ENCODE measurements at regions not wholly inside any gene's neighbourhood (a gene's known extent, or its start where the extent isn't known, plus 50 kb on each side); places are given as distances from the start of the nearest gene placed in this dataset.
"Not testable (repeated sequence)": the region's sequence is repeated elsewhere in the genome, so short reads cannot be mapped to it uniquely, and the experiment has no call there.

DNA sequence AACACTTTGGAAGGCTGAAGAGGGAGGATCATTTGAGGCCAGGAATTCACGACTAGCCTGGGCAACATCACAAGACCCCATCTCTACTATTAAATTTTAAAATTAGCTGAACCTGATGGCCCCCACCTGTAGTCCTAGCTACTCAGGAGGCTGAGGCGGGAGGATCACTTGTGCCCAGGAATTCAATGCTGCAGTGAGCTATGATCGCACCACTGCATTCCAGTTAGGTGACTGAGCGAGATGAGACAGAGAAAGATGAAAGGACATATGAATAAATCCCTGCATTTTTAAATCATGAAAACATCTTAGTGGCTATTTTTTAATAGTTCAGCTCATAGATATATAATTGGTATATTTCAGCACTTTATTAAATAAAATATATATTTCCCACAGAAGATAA, 93.8 kb downstream of the GPR63 start:
- no peak for DNase-seq

DNA sequence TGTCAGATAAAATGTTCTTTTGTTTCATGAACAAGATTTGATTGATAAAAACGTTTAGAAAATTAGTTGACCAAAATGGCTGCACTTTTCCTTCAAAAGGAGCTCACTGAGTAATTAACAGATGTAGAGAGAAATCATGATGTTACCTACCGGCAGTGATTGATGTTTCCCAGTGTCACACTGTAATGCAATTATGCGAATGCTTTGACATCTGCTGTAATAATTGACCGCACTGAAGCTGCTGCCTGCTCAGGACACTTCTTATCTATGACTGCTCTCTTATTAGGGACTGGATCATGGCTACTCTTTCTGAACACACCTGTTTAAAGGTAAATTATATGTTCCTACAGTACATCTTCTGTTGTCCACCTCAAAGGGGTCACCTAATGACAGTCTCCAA, 94.6 kb downstream of the GPR63 start:
- no peak for DNase-seq

DNA sequence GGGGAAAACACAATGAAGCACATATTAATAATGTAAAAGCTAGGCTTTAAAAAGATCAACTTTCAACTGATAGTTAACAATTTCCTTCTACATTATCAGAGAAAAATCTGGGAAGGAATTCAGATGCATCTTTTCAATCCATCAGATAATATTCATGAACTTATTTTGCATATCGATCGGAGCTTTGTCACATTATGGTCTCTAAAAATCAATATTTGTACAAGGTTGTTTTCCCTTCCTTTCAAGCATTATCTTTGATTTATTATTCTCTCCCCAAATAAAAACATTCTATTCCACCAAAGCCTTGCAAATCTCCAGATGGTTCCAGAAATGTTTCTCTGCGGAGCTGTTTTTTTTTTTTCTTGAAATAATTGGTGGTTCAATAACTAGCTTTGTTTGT, 101.9 kb downstream of the GPR63 start:
- DNase-seq, result no peak

DNA sequence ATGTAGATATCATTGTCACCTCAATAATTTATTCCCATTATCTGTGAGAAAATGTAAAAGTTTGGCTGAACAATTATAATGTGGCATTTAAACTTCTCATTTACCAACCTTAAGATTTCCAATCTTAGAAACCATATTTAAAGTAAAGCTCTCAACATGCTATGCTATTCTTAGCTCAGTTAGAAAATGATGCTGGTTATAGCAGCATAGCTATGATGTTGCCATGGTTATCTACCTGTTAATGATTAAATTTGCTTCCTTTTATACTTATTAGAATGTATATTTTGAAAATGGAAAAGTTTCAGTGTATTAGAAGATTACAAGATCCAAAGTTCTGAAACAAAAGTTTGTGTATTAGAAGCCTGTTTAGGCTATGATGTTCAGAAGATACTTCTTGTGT, 110.1 kb downstream of the GPR63 start:
- no peak for DNase-seq

DNA sequence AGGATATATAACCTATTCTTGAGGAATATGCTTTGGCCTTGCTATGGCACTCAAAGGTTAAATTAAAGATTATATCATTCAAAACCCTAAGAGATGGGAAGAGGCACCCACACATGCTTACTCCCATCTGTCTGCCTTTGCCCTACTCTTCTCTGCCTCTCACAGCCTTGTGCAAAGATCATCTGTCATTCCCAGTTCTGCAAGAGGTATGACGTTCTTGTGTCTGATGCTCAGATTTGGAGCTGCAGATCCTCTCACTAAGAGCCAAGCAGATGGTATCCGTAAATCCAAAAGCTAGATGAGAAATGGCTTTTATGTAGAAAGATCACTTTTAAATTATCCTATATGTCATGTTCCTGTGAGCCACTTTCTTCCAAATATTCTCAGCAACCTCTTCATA, 112.0 kb downstream of the GPR63 start:
- no peak for DNase-seq

DNA sequence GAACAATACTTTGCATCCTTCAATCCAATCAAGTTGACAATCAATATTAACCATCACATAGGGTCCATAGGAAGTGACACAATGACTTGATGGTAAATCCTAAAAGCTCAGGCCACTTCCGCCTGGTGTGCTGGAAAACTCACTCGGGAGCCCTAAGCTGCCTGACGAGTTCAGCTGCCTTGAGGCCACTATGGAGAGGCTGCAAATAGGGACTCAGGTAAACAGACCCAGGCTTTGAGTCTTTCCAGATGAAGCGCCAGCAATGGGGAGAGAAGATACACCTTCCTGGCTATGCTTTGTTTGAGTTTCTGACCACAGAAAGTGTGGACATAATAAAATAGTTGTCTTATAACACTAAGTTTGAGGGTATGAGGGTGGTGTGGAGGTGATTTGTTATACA, 112.6 kb downstream of the GPR63 start:
- no peak for DNase-seq

DNA sequence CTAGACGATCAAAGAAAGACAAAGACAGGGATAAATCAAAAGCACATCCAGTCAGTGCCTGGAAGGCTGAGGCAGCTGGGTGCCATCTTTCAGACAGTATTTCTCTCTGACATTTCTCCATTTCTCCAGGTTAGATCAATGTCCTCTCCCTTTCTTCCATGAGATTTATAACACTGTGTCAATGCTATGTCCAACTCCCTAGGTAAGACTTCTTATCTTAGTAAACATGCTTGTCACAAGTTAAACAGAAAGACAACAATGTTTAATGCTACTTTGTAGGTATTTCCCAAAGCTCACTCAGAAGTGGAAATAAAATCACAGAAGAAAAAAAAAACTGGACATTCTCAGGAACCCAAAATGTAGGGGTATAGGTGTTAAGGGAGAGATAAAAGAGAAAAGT, 113.9 kb downstream of the GPR63 start:
- DNase-seq, result no peak

DNA sequence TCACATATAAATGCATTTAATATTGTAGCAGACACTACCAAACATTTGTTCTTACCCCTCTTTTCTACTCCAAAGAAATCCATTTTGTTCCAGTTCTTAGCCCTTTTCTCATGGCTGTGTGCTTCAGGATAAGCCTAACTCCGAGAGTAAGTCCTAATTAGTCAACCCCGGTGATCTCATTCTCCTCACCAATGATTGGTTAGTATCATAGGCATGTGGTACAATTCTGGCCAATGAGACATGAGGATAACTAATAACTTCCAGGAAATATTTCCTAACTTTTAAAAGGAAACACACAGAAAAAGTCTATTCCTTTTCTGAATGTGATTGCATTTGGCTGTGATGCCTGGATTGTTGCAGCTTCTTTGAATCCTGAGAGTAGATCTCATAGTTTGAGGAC, 116.0 kb downstream of the GPR63 start:
- no peak for DNase-seq

DNA sequence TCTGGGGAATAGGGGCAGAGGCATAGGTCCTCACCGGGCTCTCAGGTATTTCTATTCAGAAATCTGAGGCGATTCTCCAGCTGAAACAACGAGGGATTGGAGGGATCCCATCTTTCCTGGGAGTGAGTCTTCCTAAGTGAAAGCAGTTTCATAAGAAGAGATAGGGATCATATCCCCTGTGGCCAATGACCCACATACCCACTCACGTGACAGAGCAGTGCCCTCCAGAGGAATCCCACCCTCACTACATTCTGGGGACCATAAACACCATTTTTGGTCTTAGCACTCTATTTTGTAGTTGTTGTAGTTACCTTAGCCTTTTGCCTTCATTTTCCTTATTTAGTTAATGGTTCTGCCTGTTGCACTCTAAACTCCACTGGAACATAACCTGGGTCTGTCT, 121.1 kb downstream of the GPR63 start:
- no peak for DNase-seq

DNA sequence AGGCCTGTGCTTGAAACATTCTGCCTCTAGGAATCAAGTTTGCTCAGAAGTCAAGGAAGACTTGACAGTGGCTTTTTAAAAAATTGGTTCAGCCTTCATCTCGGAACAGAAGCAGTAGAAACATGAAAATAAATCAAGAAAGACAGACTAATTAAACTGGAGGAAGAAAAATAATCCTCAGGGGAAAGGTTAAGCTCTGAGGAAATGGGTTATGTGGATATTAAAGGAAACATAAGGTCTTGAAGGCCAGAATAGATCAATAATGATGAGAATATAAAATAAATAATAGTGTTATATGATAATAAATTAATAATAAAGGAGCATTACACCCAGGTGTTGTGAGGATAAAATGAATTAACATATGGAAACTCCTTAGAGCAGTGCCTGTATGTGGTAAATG, 121.7 kb downstream of the GPR63 start:
- DNase-seq, result no peak

DNA sequence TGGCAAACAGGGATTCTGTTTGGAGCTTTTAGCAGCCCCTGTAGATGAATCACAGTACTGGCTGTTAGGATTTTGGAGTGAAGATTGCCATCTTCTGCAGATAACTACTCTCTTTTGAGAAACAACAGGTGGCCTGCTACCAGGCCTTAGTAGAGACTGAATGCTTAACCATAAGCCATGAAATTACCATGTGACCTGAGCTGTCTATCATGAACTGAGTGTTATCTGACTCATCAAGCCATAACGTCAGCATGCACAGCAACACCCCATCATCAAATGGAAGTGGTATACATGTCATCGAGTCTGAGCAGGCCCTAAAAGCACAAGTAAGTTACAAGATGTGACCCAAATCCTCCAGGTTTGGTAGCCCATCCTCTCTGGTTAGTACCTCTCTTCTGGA, 132.6 kb downstream of the GPR63 start:
- no peak for DNase-seq

DNA sequence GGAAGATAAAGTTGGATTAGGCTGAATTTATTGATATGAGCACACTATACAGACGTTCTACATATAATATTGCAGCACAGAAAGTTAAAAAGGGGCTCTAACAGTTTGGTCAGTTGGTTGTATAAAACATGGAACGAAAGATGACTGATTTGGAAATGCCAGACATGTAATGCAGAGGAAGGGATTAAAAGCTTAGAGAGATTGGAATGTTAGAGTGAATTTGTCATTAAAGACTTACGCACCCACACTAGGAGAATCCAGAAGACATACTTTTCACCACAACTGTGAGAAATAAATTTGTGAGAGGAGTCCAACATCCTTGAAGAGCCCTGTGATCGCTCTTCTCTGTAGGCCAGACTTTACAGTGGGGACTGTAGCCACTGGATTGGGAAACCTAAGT, 134.7 kb downstream of the GPR63 start:
- DNase-seq, result no peak

DNA sequence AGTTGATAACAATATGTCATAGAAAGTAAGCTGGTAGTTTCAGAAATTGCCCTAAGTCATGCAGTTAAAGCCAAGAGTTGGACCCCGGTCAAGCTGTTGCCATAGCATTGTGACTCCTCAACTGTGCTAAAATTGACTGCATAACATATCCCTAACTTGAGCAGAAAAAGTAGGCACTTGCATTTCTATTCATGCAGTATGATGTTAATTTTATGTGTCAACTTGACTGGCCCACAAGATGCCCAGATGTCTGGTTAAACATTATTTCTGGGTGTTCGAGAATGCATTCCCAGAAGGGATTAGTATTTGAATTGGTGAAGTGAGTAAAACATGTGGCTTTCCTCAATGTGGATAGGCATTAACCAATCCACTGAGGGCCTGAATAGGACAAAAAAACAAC, 136.4 kb downstream of the GPR63 start:
- DNase-seq, result no peak

DNA sequence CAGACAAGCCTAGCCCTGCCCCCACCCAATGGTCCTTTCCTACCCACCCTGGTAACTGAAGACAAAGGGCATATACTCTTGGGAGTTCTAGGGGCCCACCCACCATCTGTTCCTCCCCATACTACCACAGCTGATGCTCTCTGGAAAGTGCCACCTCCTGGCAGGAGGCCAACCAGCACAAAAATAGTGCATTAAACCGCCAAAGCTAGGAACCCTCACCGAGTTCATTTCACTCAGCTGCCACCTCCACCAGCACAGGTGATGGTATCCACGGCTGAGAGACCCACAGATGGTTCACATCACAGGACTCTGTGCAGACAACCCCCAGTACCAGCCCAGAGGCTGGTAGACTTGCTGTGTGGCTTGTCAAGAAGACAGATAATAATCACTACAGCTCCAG, 131.5 kb downstream of the FHL5 start:
- DNase-seq, result not testable (repeated sequence)

DNA sequence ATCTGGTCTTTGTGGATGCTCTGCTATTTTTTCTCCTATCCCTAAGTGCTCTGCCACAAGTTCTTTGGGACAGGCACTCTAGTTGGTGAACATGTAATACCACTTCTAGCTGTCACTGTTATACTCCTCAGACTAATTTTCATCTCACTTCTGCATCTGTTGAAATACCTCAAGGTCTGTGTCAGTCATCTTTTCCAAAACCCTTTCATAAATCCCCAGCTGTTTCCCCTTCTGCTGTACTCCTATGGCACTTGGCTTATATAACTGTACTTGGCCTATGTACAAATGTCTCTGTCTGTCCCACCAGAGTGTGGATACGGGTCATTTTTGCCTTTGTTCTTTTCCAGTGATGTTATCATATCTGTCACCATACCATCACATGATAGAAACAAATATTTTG, 124.2 kb downstream of the FHL5 start:
- no peak for DNase-seq

DNA sequence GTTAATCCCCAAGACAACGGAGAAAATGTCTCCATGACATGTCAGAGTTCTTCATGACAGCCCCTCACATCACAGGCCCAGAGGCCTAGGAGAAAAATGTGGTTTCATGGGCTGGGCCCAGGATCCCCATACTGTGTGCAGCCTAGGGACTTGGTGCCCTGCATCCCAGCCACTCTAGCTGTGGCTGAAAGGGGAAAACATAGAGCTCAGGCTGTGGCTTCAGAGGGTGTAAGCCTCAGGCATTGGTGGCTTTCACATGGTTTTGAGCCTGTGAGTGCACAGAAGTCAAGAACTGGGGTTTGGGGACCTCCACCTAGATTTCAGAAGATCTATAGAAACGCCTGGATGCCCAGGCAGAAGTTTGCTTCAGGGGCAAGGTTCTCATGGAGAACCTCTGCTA, 122.8 kb downstream of the FHL5 start:
- no peak for DNase-seq

DNA sequence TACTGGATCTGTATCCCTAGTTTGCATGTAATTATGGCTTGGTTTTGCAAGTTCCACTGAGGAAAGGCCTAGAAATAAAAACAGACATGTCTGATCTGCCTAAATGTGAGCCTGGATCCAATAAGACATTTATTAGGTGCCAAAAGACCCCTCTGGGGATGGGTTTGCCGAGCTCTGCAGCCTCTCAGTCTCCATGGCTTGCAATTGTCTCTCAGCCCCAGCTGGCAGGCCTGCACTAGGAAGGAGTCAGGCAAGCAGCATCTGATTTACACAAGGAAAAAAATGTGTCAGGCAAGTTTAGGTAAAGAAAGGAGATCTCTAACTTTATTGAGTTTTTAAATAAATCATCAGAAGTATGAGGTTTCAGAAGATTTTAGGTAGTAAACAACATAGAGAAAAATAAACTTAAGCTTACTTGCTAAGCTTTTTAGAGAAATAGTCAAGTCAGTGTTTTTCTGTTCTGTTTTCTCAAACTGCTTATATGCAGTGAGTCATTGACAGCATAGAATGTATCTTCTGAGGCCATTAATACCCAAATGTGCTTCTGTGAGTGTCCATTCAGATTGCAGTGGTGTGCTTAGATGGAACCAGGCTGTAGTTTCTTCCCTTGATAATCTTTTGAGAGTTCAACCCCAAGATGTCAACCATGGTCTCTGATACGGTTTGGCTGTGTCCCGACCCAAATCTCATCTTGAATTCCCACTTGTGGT, 121.0 kb downstream of the FHL5 start:
- DNase-seq, result no peak

DNA sequence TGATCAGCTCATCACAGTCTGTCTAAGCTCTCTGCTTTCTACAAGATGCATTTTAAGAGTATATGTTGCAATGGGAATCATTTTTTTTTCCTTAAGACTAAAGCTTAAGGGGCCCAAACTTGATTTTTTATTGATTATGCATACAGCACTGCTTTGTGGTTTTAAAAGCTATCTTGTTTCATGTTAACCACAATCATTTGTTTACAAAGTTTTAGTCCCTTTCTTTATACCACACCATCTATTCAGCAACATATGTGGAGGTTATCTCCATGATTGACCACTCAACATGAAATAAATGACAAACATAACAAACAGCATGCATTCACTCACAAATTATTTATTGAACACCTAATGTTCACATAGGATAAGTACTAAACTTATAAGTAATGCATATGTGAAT, 119.1 kb downstream of the FHL5 start:
- no peak for DNase-seq

DNA sequence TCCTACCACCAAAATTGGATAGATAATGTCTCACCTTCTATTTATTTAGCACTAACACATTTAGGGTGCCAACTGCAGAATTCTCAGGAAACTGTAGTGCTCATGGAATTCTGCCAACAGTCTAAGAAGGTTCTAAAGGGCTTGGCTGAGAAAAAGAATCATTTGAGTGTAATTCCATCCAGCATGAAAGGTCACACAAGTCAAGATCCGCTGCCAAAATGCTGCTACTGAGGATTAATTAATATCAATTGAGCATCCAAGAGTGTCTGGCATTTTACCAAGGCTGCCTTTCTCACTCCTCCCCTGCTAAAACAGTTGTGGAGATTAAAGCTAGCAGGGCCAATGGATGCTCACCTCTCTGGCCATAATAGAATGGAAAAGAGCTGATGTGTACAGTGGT, 112.7 kb downstream of the FHL5 start:
- peak; percentile 46 for DNase-seq
